DMS 273 (cell line): ENCODE measurements at regions not wholly inside any gene's neighbourhood (a gene's known extent, or its start where the extent isn't known, plus 50 kb on each side); places are given as distances from the start of the nearest gene placed in this dataset.
A peak's percentile ranks its signal among the peaks of the same experiment; 100 is the strongest.
"Not testable (repeated sequence)": the region's sequence is repeated elsewhere in the genome, so short reads cannot be mapped to it uniquely, and the experiment has no call there.

ENCODE experiments used
- DNase-seq: peaks from one replicate; lab custom pipeline; 2025; ENCODE audit not compliant: unreplicated experiment; lab: John Stamatoyannopoulos, UW

DNA sequence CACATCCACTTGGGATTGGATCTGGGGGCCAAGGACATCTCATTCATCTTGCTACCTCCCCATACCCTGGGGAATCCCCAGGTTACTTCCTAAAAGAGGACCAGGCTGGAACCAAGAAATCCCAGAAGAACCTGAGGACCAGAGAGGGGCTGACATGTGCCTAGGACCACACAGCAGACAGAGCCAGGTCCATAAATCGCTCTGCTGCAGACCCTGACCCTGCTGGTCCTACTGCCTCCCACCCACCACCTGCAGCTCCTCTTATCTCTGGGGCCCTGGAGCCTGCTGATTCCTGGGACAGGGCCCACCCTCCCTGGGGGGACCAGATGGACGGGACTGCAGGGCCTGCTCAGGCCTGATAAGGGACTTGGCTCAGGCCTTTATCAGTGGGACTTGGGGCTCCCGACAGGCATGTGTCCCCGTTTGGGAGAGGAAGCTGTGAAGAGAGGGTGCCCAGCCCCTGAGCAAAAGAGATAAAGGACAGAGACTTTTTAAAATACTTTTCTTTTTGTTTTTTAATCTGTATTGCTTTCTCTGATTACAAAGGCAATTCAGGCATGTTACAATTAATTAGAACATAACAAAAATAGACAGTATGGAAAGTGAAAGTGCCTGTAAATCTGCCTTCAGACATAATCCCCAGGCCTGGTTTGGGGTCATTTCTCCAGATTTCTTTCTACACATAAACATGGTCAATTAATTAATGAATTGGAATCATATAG is 101.3 kb upstream of the LARP1 start:
- peak; percentile 66 for DNase-seq

DNA sequence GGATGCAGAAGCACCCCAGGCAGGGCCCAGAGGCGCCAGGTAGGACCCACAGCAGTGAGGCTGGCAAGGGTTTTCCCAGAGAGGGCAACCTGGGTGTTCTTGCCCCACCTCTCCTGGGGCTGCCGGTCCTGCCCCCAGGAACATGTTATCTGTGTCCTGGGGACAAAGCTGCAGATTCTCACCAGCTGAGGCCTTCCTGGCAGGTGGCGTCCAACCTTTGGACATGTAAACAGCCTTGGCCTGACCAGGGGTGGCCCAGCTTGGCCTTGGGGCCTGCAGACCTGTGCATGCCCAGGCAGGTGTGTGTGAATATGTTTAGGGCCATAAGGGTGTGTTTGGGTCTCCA is 101.8 kb upstream of the LARP1 start:
- DNase-seq = no peak

DNA sequence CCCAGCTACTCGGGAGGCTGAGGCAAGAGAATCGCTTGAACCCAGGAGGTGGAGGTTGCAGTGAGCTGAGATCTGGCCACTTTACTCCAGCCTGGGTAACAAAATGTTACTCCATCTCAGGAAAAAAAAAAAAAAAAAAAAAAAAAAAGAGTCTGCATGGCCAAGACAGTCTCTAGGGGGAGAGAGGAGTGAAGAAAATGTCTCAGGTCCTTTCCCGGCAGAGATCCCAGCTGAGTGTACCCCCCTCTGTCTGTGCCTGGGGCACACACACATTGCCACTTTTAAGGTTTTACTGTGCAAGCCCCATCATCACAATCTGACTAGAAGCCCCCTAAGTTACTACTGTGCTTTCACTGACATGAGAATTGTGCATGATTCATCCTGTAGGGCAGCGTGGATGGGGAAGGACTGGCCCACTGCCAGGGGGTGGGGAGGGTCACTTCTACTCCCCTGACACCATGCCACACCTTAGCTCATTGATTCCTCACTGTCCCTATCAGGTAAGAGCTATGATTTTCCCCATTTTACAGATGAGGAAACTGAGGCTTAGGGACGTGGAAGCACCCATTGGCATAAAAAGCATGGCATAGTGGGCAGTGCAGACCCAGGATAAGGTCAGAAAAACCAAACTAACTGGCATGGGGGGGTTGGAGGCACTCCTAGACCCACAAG is 102.3 kb upstream of the LARP1 start:
- DNase-seq = peak; percentile 46

DNA sequence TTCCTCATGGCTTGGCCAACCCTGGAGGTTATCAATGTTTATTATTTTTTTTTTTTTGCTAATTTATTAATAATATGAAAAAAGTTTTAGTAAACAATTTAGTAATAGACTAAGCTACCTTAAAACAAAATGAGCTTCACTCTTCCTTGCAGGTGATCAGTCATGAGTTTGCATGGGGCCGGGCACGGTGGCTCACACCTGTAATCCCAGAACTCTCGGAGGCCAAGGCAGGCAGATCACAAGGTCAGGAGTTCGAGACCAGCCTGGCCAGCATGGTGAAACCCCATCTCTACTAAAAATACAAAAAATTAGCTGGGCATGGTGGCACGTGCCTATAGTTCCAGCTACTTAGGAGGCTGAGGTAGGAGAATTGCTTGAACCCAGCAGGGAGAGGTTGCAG is 103.4 kb upstream of the LARP1 start:
- not testable (repeated sequence) for DNase-seq

- no peak for DNase-seq
Measured at GRCh38 chr5:154648706-154649105, 106.5 kb upstream of the LARP1 start.

DNA sequence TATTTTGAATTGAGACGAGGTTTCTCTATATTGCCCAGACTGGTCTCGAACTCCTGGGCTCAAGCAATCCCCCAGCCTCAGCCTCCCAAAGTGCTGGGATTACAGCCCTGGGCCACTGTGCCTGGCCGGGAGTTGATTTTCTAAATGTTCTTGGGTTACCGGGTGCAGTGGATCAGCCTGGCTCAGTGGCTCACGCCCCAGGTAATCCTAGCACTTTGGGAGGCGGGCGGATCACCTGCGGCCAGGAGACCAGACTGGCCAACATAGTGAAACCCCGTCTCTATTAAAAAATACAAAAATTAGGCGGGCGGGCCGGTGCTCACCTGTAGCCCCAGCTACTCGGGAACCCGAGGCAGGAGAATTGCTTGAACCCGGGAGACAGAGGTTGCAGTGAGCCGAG is 106.9 kb upstream of the LARP1 start:
- DNase-seq = no peak

GRCh38 chr5:154647761-154648145 is 107.4 kb upstream of the LARP1 start:
- DNase-seq = no peak

GRCh38 chr5:154647114-154647760 is 107.9 kb upstream of the LARP1 start:
- no peak for DNase-seq

GRCh38 chr5:154646745-154647113 is 108.4 kb upstream of the LARP1 start:
- no peak for DNase-seq

GRCh38 chr5:154644745-154645411 is 110.3 kb upstream of the LARP1 start:
- DNase-seq = no peak

GRCh38 chr5:154642499-154643245 is 112.5 kb upstream of the LARP1 start:
- peak; percentile 66 for DNase-seq

DNA sequence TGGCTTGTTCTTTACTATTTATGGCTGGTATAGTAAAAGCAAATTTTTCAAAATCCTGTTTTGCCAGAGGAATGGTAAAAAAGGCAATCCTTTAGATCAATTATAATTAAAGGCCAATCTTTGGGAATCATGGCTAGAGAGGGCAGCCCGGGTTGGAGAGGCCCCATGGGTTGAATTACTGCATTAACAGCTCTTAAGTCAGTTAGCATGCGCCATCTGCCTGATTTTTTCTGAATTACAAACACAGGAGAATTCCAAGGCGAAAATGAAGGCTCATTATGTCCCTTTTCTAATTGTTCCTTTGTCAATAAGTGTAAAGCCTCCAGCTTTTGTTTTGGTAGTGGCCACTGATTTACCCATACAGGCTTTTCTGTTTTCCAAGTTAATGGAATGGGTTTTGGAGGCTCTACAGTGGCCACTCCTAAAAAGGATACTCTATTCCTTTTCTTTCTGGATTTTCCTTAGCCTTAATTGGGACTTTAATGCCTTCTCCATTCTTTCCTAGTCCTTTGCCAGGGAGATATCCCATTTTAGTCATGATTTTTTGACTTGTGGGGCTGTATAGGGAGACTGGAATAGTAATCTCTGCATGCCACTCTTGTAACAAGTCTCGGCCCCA is 114.9 kb upstream of the LARP1 start:
- DNase-seq = peak; percentile 67

DNA sequence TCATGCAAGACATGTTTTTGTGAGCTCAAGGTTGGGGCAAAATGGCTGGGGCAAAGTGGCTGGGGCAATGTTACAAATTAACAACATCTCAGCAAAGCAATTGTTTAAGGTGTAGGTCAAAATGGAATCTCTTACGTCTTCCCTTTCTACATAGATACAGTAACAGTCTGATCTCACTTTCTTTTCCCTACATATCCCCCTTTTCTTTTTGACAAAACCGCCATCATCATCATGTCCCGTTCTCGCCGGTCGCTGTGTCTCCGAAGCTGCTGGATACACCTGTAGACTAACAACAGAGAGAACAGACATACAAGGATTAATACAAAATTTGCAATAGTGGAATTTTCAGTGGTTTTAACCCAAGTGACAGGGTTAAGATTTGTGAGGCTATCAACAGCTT is 118.4 kb upstream of the LARP1 start:
- DNase-seq = not testable (repeated sequence)

- DNase-seq = not testable (repeated sequence)
Measured at GRCh38 chr5:154636271-154636670, 118.9 kb upstream of the LARP1 start.

DNA sequence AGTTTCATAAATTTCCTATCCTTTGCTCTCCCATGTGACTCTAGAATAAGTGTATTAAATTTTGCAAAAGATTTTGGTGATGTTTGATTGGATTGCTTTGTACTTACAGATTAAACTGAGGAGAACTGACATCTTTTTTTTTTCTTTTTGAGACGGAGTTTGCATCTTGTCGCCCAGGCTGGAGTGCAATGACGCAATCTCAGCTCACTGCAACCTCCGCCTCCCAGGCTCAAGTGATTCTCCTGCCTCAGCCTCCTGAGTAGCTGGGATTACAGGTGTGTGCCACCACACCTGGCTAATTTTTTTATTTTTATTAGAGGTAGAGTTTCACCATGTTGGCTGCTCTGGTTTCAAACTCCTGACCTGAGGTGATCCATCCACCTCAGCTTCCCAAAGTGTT is 121.4 kb upstream of the LARP1 start:
- not testable (repeated sequence) for DNase-seq

DNA sequence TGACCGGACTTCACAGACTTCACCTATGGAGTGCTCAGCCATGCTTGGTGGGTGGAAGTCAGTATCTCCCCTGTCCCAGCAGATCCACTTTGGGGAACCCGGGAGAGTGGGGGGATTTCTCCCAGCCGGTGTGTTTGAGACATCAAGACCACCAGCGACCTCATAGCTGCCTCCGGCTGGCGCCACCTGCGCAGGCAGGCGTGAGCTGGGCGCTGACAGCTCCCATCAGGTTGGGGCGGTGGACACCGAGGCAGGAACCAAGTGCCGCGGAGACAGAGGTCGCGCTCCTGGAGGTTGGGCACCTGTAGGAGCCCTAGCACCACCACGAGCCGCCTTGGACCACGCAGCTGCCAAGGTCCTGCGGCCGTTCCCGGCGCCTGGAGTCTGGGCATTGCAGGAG is 124.0 kb upstream of the LARP1 start:
- DNase-seq = no peak

DNA sequence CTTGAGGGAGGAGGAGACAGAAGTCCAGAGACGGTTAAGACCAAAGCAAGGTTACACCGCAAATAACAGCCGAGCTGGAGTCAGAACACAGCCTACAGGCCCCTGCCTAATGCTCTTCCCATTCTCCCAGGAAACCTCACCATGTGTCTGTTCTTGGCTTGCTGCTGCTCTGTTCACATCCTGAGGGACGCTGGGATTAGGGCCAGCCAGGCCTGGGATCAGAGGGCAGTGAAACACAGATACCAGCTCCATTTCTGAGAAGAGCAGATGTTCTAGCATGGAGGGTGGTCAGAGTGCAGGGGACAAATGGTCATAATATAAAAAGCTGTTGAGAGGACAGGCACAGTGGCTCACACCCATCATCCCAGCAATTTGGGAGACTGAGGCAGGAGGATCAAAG is 124.8 kb upstream of the LARP1 start:
- no peak for DNase-seq

DNA sequence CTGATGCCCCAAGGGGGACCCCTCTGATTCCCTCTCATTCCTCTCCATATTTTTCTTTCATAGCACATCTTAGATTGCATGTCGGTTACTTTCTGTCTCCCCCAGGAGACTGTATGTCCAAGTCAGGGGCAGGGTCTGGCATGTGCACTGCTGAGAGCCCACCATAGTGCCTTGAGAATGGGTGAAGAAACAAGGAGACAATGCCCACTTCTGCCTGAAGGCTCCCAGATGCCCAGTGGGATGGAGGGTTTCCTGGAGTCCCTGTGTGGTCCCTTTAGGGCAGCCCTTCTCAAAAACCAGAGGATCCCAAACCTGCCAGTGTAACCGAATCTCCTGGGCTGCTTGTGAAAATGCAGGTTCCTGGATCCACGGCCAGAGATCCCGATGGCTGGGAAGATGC is 126.5 kb upstream of the LARP1 start:
- no peak for DNase-seq

DNA sequence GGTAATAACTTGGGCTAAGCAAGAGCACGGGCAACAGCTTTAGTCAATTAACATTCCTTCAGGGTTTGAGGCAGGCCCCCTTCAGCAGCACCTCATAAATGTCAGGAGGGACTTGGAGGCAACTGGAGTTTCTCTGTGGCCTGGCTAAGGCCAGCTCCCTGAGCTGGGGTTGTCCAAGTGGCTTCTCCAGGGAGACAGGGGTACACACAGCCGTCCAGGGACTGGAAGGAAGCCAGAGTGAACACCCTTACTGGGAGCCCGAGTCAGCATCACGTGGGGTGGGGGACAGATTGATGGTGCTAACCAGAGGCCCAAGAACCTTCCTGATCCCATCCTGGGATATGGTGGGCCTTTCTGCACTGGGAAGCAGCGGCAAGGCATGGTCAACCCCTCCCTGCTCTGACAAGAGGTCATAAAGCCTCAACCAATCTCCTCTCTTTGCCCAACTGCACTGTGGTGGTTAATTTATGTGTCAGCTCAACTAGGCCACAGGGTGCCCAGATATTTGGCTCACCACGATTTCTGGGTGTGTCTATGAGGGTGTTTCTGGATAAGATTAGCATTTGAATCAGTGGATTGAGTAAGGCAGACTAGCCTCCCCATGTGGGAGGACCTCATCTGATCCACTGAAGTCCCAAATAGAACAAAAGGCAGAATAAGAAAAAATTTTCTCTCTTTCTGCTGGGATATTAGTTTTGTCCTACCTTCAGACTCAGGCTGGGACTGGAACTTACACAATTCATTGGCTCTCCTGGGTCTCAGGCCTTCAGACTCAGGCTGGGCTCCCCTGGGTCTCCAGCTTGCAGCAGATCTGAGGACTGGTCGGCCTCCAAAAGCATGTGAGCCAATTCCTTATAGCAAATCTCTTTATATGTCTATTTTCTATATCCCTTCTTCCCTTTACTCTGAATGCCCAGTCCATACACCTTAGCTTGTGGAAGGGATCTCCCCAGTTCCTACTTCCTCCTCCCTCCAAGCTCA is 127.2 kb upstream of the LARP1 start:
- no peak for DNase-seq
